ENCODE measurements at regions not wholly inside any gene's neighbourhood (a gene's known extent, or its start where the extent isn't known, plus 50 kb on each side); places are given as distances from the start of the nearest gene placed in this dataset.
A peak's percentile ranks its signal among the peaks of the same experiment; 100 is the strongest.

GRCh38 chr4:188701952-188702351, 562.7 kb downstream of the TRIML1 start:
- no peak for TF ChIP-seq CTCF (IDR thresholded peaks at IDR 0.05; ENCODE audit: insufficient read depth, low read depth, low read length, missing control alignments)
- DNase-seq (ENCODE audit: low read depth), result no peak
- no peak overlapping the region for H3K4me3 ChIP-seq (ENCODE audit: low read length)

- no peak for TF ChIP-seq CTCF (IDR thresholded peaks at IDR 0.05; ENCODE audit: insufficient read depth, low read depth, low read length, missing control alignments)
- no peak overlapping the region for H3K4me3 ChIP-seq (ENCODE audit: low read length)
- DNase-seq (ENCODE audit: low read depth), result no peak
Measured at GRCh38 chr4:188704288-188704687, 565.0 kb downstream of the TRIML1 start.

- no peak for DNase-seq (ENCODE audit: low read depth)
- H3K4me3 ChIP-seq (ENCODE audit: low read length), result no peak overlapping the region
- TF ChIP-seq CTCF (IDR thresholded peaks at IDR 0.05; ENCODE audit: insufficient read depth, low read depth, low read length, missing control alignments), result no peak
Measured at GRCh38 chr4:188707036-188707435, 567.8 kb downstream of the TRIML1 start.

- DNase-seq (ENCODE audit: low read depth), result no peak
- TF ChIP-seq CTCF (IDR thresholded peaks at IDR 0.05; ENCODE audit: insufficient read depth, low read depth, low read length, missing control alignments), result no peak
- no peak overlapping the region for H3K4me3 ChIP-seq (ENCODE audit: low read length)
Measured at GRCh38 chr4:188714501-188714900, 575.3 kb downstream of the TRIML1 start.

- no peak for TF ChIP-seq CTCF (IDR thresholded peaks at IDR 0.05; ENCODE audit: insufficient read depth, low read depth, low read length, missing control alignments)
- peak; percentile 4 for DNase-seq (ENCODE audit: low read depth)
- H3K4me3 ChIP-seq (ENCODE audit: low read length), result no peak overlapping the region
Measured at GRCh38 chr4:188714907-188715306, 575.7 kb downstream of the TRIML1 start.

GRCh38 chr4:188717661-188718060, 578.4 kb downstream of the TRIML1 start:
- no peak overlapping the region for H3K4me3 ChIP-seq (ENCODE audit: low read length)
- TF ChIP-seq CTCF (IDR thresholded peaks at IDR 0.05; ENCODE audit: insufficient read depth, low read depth, low read length, missing control alignments), result no peak
- DNase-seq (ENCODE audit: low read depth), result no peak

- DNase-seq (ENCODE audit: low read depth), result no peak
- no peak overlapping the region for H3K4me3 ChIP-seq (ENCODE audit: low read length)
- TF ChIP-seq CTCF (IDR thresholded peaks at IDR 0.05; ENCODE audit: insufficient read depth, low read depth, low read length, missing control alignments), result peak; percentile 15
Measured at GRCh38 chr4:188719794-188720193, 580.6 kb downstream of the TRIML1 start.
